PC-9 (cell line): ENCODE measurements at regions not wholly inside any gene's neighbourhood (a gene's known extent, or its start where the extent isn't known, plus 50 kb on each side); places are given as distances from the start of the nearest gene placed in this dataset.

Source experiments
- EZH2 ChIP-seq: fragments of 200-600 bp; sonication (generic); IDR thresholded peaks from 2 replicates; pipeline ENCODE4 v1.8.0; 2017; ENCODE audit warnings: antibody characterized with exemption, low read depth
- TF ChIP-seq, protein P1 (sequence below): fragments of 200-600 bp; sonication (generic); conservative IDR thresholded peaks from 2 replicates; pipeline ENCODE4 v1.6.1; 2017; ENCODE audit warnings: mixed run types, antibody characterized with exemption, mild to moderate bottlenecking, moderate library complexity

DNA sequence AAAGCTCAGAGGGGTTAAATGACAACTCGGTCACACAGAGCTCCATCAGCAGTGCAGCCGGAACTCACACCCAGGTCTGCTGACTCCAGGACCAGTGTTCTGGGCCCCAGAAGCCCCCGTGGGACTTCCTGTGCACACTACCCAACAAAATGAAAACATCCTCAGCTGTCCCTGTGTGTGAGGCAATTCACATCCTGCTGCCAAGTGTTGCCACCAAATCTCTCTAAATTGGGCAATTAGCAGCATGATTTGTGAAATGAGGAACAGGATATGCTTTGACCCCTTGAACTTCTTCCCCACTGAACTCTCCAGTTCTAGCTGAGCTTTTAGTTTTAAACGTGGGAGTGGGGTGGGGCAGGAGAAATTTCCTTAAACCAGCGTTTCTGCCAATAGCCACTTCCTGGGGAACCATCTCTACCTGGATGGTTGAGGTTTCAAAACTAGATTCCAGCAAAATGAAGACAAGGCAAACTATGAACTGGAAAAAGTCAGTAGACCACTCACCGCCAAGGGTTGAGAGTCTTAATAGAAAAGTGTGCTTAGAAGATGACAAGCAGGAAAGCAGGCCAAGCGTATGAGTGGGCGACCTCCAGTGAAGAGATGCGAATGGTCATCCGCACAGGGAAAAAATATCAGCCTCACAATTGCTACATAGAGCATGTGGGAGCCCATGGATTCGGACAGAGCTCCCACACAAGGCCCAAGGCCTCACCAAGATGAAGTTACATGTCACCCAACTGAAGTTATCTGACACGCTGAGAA is 51.9 kb upstream of the CHST15 start:
- TF ChIP-seq, protein P1, sequence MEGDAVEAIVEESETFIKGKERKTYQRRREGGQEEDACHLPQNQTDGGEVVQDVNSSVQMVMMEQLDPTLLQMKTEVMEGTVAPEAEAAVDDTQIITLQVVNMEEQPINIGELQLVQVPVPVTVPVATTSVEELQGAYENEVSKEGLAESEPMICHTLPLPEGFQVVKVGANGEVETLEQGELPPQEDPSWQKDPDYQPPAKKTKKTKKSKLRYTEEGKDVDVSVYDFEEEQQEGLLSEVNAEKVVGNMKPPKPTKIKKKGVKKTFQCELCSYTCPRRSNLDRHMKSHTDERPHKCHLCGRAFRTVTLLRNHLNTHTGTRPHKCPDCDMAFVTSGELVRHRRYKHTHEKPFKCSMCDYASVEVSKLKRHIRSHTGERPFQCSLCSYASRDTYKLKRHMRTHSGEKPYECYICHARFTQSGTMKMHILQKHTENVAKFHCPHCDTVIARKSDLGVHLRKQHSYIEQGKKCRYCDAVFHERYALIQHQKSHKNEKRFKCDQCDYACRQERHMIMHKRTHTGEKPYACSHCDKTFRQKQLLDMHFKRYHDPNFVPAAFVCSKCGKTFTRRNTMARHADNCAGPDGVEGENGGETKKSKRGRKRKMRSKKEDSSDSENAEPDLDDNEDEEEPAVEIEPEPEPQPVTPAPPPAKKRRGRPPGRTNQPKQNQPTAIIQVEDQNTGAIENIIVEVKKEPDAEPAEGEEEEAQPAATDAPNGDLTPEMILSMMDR: no peak
- TF ChIP-seq EZH2: no peak
